ENCODE measurements at regions not wholly inside any gene's neighbourhood (a gene's known extent, or its start where the extent isn't known, plus 50 kb on each side); places are given as distances from the start of the nearest gene placed in this dataset.
"Not testable (repeated sequence)": the region's sequence is repeated elsewhere in the genome, so short reads cannot be mapped to it uniquely, and the experiment has no call there.

DNA sequence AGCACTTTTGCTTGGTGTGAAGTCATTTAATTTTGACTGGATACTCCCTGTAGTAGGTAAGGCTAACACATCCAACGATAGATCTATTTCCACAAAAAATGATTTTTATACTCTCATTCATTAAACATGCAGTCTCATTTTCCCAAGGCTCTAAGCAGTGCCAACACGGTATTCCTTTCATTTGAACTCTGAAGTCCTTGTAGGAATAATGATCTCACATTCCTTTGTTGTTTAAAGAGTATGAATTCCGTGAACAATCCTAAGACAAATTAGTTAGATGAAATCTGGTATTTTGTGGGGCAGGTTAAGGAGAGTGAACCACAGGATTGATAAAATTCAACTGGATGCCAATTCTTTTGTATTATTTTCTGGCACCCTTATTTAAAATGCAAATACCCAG lies 66.6 kb downstream of the LACC1 start:
- DNase-seq (ENCODE audit: low read depth), result no peak

DNA sequence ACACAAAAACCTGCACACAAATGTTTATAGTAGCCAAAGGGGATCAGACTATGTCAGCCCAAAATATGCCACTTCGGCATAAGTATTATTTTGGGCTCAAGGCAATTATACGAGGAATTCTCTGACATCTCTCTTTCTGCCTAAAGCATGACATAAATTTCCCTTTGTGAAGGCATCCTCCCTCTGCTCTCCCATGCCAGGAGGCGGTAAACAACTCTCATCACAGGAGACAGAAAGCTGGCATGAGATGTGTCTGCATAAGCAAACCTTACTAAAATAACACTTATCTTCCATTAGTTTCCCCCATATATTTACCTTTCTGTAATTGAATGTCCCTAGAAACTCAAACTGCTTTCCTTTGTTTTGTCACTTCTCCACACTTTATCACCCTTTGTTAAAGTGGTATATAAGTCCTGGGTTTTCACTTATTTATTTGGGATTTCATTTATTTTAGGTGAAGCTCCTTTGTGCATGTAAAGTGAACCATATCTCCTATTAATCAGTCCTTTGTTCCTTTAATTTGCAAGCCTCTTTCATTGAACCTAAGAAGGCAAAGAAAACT lies 68.3 kb downstream of the LACC1 start:
- DNase-seq (ENCODE audit: low read depth), result no peak

DNA sequence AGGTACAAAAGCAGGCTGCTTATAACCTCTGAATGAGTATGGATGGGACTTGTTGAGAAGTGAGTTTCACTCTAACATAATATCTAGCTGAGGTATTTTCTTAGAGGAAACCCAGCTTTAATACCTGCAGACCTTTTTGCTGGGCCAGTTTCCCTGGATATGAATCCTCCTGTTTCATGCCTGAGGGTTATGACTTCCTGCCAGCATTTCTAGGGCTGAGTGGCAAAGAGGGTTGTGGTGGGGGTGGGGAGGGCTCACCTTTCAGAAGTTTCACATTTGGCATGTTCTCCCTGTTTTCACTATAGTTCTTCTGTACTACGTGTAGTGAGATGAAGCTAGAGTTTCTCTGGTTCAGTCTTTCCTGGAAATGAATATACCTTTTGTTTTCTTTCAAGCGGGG lies 73.7 kb downstream of the LACC1 start:
- DNase-seq (ENCODE audit: low read depth), result no peak

DNA sequence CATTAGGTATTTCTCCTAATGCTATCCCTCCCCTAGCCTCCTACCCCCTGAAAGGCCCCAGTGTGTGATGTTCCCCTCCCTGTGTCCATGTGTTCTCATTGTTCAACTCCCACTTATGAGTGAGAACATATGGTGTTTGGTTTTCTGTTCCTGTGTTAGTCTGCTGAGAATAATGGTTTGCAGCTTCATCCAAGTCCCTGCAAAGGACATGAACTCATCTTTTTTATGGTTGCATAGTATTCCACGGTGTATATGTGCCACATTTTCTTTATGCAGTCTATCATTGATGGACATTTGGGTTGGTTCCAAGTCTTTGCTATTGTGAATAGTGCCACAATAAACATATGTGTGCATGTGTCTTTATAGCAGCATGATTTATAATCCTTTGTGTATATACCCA lies 77.3 kb downstream of the LACC1 start:
- not testable (repeated sequence) for DNase-seq (ENCODE audit: low read depth)

DNA sequence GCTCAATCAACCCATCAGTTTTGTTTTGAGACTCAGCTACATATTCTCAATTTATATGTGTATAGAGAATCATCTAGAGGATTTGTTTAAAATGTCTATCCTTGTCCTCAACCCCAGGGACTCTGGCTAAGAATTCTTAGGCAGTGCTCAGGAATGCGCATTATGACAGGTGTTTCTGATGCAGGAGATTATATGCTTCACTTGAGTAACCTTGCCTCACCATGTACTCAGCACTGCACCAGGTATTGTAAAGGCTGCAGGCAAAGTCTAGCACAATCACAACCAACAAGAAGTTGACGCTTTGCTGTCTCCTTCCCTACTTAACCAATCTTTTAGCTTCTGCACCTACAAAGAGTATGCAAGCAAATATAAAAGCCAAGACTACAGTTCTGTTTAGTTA lies 79.6 kb downstream of the LACC1 start:
- DNase-seq (ENCODE audit: low read depth), result no peak

DNA sequence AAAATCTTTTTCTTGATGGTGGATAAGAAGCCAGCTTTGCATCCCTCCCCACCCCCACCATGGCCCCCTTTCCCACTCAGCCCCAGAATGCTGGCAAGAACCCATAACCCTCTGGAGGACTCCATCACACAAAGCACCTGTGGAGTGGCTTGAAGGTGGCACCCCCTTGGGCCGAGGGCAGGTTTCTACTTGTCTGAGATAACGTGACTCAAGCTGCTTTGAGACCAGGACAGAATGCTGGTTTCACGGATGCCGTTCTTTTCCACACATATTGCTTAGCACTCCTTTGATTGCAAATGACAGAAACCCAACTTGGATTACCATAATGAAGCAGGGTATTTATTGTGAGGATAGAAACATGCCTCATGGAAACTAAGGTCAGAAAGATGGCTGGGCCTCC lies 82.2 kb downstream of the LACC1 start:
- no peak for DNase-seq (ENCODE audit: low read depth)

DNA sequence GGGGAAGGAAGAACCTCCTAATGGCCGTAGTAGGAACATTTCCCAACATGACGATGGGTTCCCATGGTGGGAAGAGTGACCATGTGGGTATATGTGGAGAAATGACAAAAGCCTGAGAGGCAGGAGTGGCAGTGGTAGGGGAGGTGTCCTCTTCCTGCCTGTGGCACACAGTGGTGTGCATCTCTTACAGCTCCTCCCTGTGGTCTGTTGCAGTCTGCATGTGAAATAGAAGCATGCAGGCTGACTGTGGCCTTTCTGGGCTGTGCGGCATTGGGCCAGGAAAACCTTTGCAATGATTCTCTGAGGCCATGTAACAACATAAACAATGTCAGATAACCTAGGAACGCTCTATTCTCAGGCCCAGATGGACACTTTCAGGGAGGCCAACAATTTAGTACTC lies 84.0 kb downstream of the LACC1 start:
- DNase-seq (ENCODE audit: low read depth), result no peak

DNA sequence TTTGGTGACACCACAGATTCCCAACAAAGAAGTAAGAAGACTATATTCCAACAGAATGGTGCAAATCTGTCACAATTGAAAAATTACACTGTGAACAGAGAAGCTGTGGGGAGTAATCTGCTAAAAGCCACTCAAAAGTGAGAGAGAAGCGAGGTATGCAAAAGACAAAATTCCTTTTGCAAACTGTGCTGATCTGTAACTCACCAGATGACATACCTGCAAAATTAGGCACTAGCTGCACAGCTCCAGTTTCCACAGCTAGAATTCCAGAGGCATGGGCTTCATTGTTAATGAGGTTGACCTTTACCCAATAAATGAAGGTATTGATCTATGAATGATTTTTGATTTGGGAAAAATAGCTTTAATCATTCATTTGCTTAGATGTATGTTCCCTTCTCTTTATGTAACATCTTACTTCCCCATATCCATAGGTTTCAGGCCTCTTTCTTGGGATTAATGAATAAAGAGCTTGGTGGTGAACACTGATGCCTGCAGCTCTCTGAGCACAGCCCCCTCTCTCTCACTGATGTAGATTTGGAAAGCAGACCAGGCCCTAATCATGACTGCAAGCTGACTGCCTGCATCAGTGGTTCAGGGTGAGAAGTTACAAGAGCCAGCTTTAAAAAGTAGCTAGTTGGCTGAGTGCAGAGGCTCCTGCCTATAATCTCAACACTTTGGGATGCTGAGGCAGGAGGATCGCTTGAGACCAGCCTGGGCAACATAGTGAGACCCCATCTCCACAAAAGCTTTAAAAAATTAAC lies 85.2 kb downstream of the LACC1 start:
- no peak for DNase-seq (ENCODE audit: low read depth)

DNA sequence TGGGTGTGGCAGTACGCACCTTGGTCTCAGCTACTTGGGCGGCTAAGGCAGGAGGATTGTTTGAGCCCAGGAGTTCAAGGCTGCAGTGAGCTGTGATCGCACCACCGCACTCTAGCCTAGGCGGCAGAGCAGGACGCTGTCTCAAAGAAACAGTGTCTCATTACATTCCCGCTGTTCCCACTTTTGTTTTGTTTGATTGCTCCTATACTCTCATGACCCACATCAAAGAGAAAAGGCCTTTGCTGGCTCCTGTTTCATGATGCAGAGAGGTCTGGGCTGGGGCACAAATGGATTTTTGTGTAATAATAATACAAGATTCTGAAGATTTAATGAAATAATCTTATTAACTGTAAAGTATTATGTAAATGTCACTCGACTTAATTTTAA lies 85.7 kb downstream of the LACC1 start:
- no peak for DNase-seq (ENCODE audit: low read depth)

DNA sequence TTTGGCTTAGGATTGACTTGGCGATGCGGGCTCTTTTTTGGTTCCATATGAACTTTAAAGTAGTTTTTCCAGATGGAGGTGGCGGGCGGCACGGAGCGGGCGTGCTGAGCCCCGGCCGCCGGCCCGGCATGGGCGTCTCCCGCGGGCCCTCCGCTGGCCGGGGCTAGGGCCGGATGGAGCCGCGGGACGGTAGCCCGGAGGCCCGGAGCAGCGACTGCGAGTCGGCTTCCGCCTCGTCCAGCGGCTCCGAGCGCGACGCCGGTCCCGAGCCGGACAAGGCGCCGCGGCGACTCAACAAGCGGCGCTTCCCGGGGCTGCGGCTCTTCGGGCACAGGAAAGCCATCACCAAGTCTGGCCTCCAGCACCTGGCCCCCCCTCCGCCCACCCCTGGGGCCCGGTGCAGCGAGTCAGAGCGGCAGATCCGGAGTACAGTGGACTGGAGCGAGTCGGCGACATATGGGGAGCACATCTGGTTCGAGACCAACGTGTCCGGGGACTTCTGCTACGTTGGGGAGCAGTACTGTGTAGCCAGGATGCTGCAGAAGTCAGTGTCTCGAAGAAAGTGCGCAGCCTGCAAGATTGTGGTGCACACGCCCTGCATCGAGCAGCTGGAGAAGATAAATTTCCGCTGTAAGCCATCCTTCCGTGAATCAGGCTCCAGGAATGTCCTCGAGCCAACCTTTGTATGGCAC lies 88.7 kb downstream of the LACC1 start:
- DNase-seq (ENCODE audit: low read depth), result not testable (repeated sequence)

DNA sequence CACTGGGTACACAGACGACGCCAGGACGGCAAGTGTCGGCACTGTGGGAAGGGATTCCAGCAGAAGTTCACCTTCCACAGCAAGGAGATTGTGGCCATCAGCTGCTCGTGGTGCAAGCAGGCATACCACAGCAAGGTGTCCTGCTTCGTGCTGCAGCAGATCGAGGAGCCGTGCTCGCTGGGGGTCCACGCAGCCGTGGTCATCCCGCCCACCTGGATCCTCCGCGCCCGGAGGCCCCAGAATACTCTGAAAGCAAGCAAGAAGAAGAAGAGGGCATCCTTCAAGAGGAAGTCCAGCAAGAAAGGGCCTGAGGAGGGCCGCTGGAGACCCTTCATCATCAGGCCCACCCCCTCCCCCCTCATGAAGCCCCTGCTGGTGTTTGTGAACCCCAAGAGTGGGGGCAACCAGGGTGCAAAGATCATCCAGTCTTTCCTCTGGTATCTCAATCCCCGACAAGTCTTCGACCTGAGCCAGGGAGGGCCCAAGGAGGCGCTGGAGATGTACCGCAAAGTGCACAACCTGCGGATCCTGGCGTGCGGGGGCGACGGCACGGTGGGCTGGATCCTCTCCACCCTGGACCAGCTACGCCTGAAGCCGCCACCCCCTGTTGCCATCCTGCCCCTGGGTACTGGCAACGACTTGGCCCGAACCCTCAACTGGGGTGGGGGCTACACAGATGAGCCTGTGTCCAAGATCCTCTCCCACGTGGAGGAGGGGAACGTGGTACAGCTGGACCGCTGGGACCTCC lies 89.4 kb downstream of the LACC1 start:
- DNase-seq (ENCODE audit: low read depth), result not testable (repeated sequence)

DNA sequence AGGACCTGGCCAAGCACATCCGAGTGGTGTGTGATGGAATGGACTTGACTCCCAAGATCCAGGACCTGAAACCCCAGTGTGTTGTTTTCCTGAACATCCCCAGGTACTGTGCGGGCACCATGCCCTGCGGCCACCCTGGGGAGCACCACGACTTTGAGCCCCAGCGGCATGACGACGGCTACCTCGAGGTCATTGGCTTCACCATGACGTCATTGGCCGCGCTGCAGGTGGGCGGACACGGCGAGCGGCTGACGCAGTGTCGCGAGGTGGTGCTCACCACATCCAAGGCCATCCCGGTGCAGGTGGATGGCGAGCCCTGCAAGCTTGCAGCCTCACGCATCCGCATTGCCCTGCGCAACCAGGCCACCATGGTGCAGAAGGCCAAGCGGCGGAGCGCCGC lies 90.2 kb downstream of the LACC1 start:
- not testable (repeated sequence) for DNase-seq (ENCODE audit: low read depth)

DNA sequence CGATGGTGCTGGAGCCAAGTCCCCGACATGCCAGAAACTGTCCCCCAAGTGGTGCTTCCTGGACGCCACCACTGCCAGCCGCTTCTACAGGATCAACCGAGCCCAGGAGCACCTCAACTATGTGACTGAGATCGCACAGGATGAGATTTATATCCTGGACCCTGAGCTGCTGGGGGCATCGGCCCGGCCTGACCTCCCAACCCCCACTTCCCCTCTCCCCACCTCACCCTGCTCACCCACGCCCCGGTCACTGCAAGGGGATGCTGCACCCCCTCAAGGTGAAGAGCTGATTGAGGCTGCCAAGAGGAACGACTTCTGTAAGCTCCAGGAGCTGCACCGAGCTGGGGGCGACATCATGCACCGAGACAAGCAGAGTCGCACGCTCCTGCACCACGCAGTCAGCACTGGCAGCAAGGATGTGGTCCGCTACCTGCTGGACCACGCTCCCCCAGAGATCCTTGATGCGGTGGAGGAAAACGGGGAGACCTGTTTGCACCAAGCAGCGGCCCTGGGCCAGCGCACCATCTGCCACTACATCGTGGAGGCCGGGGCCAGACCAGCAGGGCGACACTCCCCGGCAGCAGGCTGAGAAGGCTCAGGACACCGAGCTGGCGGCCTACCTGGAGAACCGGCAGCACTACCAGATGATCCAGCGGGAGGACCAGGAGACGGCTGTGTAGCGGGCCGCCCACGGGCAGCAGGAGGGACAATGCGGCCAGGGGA lies 91.0 kb downstream of the LACC1 start:
- not testable (repeated sequence) for DNase-seq (ENCODE audit: low read depth)

DNA sequence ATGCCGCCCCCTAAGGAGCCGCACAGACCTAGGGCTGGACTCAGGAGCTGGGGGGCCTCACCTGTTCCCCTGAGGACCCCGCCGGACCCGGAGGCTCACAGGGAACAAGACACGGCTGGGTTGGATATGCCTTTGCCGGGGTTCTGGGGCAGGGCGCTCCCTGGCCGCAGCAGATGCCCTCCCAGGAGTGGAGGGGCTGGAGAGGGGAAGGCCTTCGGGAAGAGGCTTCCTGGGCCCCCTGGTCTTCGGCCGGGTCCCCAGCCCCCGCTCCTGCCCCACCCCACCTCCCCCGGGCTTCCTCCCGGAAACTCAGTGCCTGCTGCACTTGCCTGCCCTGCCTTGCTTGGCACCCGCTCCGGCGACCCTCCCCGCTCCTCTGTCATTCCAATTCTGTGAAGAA lies 91.6 kb downstream of the LACC1 start:
- not testable (repeated sequence) for DNase-seq (ENCODE audit: low read depth)

DNA sequence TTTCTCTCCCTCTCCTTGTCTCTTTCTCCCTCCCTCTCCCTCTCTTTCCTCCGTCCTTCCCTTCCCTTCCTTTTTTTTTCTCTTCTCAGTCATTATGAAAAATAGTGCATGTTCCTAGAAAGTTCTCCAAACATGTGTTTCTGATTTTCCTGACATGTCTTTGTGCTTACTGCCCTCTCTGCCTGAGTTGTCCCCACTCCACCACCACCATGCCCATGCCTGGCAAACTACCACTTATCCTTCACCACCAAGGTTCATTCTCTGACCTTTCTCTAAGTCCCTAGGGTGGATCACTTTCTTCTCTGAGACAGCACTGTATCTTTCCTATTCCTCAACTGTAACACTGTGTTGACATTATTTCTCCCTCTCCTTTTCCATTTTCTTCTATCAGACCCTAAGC lies 98.2 kb downstream of the LACC1 start:
- no peak for DNase-seq (ENCODE audit: low read depth)

DNA sequence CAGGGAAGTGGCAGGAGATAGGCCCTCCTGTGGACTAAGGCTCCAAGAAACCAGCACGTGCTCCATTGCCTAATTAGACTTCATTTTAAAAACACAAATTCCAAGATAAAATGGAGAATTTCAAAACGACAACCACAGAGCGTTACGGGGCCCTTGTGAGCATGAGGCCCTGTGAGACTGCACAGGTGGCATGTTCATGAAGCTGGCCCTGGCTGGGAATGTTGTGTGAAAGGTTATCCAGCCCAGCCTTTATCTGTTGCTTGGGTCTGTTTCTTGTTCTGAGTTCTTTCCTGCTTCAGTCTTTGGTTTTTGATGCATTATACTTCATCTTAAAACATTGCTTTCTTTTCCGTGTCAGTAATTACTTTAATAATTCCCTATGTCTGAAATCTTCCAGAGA lies 99.0 kb downstream of the LACC1 start:
- DNase-seq (ENCODE audit: low read depth), result no peak

DNA sequence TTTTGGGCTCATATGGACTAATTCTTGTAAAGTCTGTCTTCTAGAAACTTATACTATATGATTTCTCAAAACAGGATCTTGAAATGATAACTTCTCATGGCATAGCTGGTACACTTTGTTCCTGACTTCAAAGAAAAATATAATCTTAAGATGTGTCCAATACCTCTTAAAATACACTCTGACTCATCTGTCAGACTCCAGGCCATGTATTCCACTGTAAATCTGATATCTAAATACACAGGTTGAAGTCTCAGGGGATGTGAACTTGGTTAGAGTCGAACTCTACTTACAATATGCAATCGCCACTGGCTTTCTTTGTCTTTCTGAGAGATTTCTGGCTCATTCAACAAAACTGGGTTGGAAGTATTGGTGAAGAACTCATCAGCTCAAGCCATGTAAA lies 99.8 kb downstream of the LACC1 start:
- DNase-seq (ENCODE audit: low read depth), result no peak

DNA sequence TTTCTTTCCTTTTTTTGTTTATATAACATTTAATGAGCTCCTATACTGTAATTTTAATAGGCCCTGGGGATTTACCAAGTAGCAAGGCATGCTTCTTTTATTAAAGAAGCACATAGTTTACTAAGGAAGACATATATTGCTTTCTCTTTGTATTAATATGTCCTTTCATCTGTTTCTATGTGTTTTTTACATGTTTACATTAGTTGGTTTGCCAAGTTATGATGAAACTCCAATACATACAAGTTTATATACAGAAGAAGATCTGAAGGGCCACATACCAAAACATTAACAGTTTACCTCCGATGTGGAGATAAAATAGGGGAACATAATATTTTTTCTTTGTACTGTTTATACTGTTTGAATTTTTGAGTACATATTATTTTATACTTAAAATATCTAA lies 100.9 kb downstream of the LACC1 start:
- DNase-seq (ENCODE audit: low read depth), result no peak

DNA sequence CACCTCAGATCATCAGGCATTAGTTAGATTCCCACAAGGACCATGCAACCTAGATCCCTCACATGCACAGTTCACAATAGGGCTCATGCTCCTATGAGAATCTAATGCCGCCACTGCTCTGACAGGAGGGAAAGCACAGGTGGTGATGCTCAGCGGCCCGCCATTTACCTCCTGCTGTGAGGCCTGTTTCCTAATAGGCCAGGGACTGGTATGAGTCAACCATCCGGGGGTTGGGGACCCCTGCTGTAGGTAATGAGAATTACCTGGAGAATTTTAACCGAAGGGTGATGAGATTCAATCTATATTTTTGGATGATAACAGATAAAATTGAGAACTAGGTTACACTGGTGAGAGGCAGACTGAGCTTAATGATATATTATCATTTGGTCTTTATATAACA lies 101.4 kb downstream of the LACC1 start:
- no peak for DNase-seq (ENCODE audit: low read depth)

DNA sequence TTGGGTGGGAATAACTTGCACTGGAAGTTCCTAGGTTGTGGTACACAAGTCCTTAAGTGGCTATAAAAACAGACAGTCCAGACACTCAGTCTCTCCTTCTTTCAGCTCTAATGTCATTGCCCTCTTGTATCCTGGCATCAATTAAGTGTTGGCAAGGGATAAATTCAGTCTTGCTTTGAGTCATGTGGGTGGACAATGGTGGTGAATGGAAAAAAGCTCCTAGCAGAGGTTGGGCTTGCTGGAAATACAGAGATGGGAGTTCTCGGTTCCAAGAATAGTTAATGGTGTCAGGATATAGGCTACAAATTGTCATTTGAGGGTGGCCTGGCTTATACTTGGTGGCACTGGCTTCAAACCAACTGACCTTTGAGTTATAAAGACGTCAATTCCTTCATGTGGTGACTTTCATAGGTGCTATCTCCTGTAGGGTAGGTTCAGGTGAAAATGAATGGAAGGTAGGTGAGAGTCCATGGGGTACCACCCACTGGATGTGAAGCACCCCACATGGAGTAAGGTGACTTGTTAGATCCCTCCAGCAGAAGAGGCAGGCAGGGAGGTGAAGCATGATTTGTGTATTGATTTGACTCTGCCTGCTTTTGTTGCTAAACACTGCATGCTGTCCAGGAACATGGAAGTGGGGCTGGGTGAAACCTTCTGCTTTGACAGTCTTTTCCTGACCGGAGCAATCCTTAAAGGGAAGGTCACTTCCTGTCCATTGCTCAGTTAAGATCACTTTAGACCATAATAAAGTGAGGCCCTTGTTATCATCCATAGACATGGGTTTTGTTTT lies 102.0 kb downstream of the LACC1 start:
- DNase-seq (ENCODE audit: low read depth), result no peak

DNA sequence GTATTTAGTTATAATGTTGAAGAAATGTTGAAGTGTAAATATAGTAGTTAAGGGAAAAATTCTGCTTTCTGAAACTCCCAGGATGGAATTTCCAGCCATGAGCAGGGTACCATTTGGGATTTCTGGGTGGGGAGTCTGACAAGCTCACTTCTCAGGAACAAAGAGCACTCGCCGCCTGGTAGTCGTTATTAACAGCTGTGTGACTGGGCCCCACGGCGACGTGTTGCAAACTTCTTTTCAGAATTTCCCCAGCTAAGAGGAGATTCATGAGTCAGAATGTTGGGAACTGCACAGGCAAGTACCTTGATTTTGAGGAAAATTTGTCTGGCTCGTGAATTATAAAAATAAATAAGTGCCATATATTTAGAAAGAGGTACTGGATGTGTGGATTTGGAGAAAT lies 103.7 kb downstream of the LACC1 start:
- no peak for DNase-seq (ENCODE audit: low read depth)

Measured in stimulated activated CD8-positive, alpha-beta memory T cell treated with anti-CD3 and anti-CD28 coated beads, Interleukin-4, amount 100 ng/mL, for 24 hours (primary cell).